Ovary (tissue), 3 donors: ENCODE measurements at regions not wholly inside any gene's neighbourhood (a gene's known extent, or its start where the extent isn't known, plus 50 kb on each side); places are given as distances from the start of the nearest gene placed in this dataset.

Source experiments
- CTCF ChIP-seq, 3 donors: fragments of 450-650 bp in 2 of 3; fragments of 200-600 bp in 1 of 3; IDR thresholded peaks; one replicate each; pipeline versions ENCODE4 v1.5.1 to v1.8.0; 2016 to 2022; ENCODE audit warnings: antibody characterized with exemption in 3 of 3, mild to moderate bottlenecking in 1 of 3
- POLR2A ChIP-seq: fragments of 450-650 bp; IDR thresholded peaks from one replicate; pipeline ENCODE4 v1.6.1; 2017; ENCODE audit warnings: antibody characterized with exemption, mild to moderate bottlenecking, moderate library complexity
- donor health status: DM: no; HTN: no; CAD: no.

- no peak for TF ChIP-seq CTCF (IDR thresholded peaks at IDR 0.05)
- TF ChIP-seq POLR2A: no peak
Observed at GRCh38 chr14:101428409-101428808, 132.9 kb upstream of the DIO3 start.
